ENCODE measurements at regions not wholly inside any gene's neighbourhood (a gene's known extent, or its start where the extent isn't known, plus 50 kb on each side); places are given as distances from the start of the nearest gene placed in this dataset.

GRCh38 chr17:31598399-31598782 is 206.9 kb downstream of the RAB11FIP4 start:
- no peak for DNase-seq
- CTCF ChIA-PET = no interaction called here

DNA sequence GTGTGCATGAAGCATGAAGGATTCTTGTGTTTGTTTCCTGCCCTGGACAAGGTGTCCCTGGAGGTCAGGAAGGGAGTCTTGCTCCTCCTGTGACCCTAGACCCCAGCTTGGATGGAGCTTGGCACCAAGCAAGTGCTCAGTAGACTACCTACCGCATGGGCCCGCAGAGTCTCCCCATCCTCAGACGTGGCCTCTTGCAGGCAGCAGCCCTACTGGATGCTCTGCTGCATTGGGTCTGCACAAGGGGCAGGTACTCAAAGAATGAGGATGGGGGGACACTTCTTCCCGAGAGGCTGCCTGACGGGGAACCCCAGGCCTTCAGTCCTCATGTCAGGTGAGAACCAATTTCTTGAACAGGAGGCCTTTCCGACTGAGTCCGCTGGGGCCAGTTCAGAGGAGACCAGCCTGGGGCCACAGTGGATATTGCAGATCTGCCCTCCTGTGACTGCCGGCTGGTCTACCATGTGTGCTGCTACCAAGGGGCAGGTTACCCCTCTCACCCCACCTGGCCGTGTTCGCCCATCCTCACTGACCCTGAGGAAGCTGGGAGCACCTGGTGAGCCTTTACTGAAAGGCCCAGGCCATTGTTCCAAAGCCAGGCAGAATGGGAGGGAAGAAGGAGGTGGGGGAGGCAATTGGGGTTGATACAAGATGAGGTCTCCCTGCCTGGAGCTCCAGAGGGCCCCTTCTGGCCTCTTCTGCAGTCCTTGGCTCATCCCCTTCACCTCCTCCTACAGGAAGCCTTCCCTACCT is 206.3 kb downstream of the RAB11FIP4 start:
- POLR2A ChIA-PET = no interaction called here
- Mint-ChIP-seq H3K9me3 (no peaks in the 10 kb centered on the region), H3K27me3 (no peaks in the 10 kb centered on the region), H3K4me1 (ENCODE audit: low read depth) (no peaks in the 10 kb centered on the region), H3K36me3 (ENCODE audit: low read depth) (no peaks in the 10 kb centered on the region), H3K27ac (no peak overlapping the region), H3K4me3 (no peak overlapping the region)
- no peaks in the 10 kb centered on the region for H3K36me3 ChIP-seq (ENCODE audit: insufficient read depth, low read length)
- no peak overlapping the region for H3K4me3 ChIP-seq (ENCODE audit: low read length)
- no peak overlapping the region for H3K27ac ChIP-seq (ENCODE audit: low read depth in 1 of 2, low read length in 2 of 2)
- intact Hi-C loops (cut with DNase I, micrococcal nuclease) = no loop called here
- CTCF ChIA-PET = no interaction called here
- H3K9me3 ChIP-seq (ENCODE audit: control insufficient read depth in 1 of 2, insufficient read depth in 1 of 2, low read length in 2 of 2) = no peaks in the 10 kb centered on the region
- TF ChIP-seq, protein P1, sequence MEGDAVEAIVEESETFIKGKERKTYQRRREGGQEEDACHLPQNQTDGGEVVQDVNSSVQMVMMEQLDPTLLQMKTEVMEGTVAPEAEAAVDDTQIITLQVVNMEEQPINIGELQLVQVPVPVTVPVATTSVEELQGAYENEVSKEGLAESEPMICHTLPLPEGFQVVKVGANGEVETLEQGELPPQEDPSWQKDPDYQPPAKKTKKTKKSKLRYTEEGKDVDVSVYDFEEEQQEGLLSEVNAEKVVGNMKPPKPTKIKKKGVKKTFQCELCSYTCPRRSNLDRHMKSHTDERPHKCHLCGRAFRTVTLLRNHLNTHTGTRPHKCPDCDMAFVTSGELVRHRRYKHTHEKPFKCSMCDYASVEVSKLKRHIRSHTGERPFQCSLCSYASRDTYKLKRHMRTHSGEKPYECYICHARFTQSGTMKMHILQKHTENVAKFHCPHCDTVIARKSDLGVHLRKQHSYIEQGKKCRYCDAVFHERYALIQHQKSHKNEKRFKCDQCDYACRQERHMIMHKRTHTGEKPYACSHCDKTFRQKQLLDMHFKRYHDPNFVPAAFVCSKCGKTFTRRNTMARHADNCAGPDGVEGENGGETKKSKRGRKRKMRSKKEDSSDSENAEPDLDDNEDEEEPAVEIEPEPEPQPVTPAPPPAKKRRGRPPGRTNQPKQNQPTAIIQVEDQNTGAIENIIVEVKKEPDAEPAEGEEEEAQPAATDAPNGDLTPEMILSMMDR (IDR thresholded peaks at IDR 0.05) = no peak
- ATAC-seq (ENCODE audit: poor library complexity) (no peak), DNase-seq (no peak)
- H3K27me3 ChIP-seq (ENCODE audit: control insufficient read depth in 1 of 2, insufficient read depth in 2 of 2, low read length in 2 of 2) = no peaks in the 10 kb centered on the region
- H3K4me1 ChIP-seq (ENCODE audit: insufficient read depth, low read length) = peaks cover 5% of the 10 kb centered on the region

More at GRCh38 chr17:31598399-31598782, 206.9 kb downstream of the RAB11FIP4 start:
- Histone ChIP-seq H3K9me3 (ENCODE audit: control insufficient read depth in 1 of 2, insufficient read depth in 1 of 2, low read length in 2 of 2) (no peaks in the 10 kb centered on the region), H3K27me3 (ENCODE audit: control insufficient read depth in 1 of 2, insufficient read depth in 2 of 2, low read length in 2 of 2) (no peaks in the 10 kb centered on the region), H3K36me3 (ENCODE audit: insufficient read depth, low read length) (no peaks in the 10 kb centered on the region), H3K4me3 (ENCODE audit: low read length) (no peak overlapping the region), H3K4me1 (ENCODE audit: insufficient read depth, low read length) (peaks cover 5% of the 10 kb centered on the region), H3K27ac (ENCODE audit: low read depth in 1 of 2, low read length in 2 of 2) (no peak overlapping the region)
- H3K27me3 Mint-ChIP-seq = no peaks in the 10 kb centered on the region
- H3K4me3 Mint-ChIP-seq = no peak overlapping the region
- intact Hi-C loops (cut with DNase I, micrococcal nuclease) = no loop called here
- no peaks in the 10 kb centered on the region for H3K36me3 Mint-ChIP-seq (ENCODE audit: low read depth)
- POLR2A ChIA-PET = no interaction called here
- no peaks in the 10 kb centered on the region for H3K4me1 Mint-ChIP-seq (ENCODE audit: low read depth)
- no peak for ATAC-seq (ENCODE audit: poor library complexity)
- no peaks in the 10 kb centered on the region for H3K9me3 Mint-ChIP-seq
- TF ChIP-seq, protein P1 (IDR thresholded peaks at IDR 0.05) = no peak
- no peak overlapping the region for H3K27ac Mint-ChIP-seq

GRCh38 chr17:31596382-31597323 is 205.2 kb downstream of the RAB11FIP4 start:
- CTCF ChIA-PET = no interaction called here
- no peak for ATAC-seq (ENCODE audit: poor library complexity)
- H3K27ac ChIP-seq (ENCODE audit: low read depth in 1 of 2, low read length in 2 of 2) = no peak overlapping the region

More at GRCh38 chr17:31596382-31597323, 205.2 kb downstream of the RAB11FIP4 start:
- Mint-ChIP-seq H3K4me3 (no peak overlapping the region), H3K27ac (no peak overlapping the region), H3K4me1 (ENCODE audit: low read depth) (no peaks in the 10 kb centered on the region), H3K9me3 (no peaks in the 10 kb centered on the region), H3K36me3 (ENCODE audit: low read depth) (no peaks in the 10 kb centered on the region), H3K27me3 (no peaks in the 10 kb centered on the region)
- DNase-seq = peak in 3 of 14 experiments; percentile 3 to 73 (median 61)
- intact Hi-C loops (cut with DNase I, micrococcal nuclease) = no loop called here
- TF ChIP-seq, protein P1 (IDR thresholded peaks at IDR 0.05) = no peak
- Histone ChIP-seq H3K4me3 (ENCODE audit: low read length) (no peak overlapping the region), H3K9me3 (ENCODE audit: control insufficient read depth in 1 of 2, insufficient read depth in 1 of 2, low read length in 2 of 2) (no peaks in the 10 kb centered on the region), H3K4me1 (ENCODE audit: insufficient read depth, low read length) (peaks cover 5% of the 10 kb centered on the region), H3K36me3 (ENCODE audit: insufficient read depth, low read length) (no peaks in the 10 kb centered on the region), H3K27me3 (ENCODE audit: control insufficient read depth in 1 of 2, insufficient read depth in 2 of 2, low read length in 2 of 2) (no peaks in the 10 kb centered on the region)
- POLR2A ChIA-PET = no interaction called here

All from CD4-positive, alpha-beta T cell (primary cell).